Pulmonary artery endothelial cell (primary cell): ENCODE measurements at regions not wholly inside any gene's neighbourhood (a gene's known extent, or its start where the extent isn't known, plus 50 kb on each side); places are given as distances from the start of the nearest gene placed in this dataset.

Experiments
- DNase-seq: peaks from one replicate; pipeline ENCODE4 v3.0.0-alpha.2; 2011; ENCODE audit warnings: low read depth, low spot score

DNA sequence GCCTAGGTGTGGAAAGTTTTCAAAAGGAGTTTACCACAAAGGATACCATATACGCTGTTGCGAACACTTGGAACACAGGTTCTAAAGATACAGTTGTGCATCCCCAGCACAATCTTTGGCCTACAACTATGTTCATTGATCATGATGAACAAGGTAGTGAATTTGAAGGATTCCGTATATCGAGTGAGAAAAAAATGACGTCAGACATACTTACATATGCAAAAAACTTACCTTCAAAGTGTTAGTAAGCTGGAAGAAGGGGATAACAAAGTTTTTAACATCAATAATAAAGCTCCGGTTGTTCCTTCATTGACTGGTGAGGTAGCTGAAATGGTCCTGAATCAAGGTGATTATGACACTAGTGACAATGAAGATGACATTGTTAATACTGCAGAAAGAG is 133.9 kb upstream of the PDE3A start:
- DNase-seq: no peak

GRCh38 chr12:20237091-20237490 is 131.2 kb upstream of the PDE3A start:
- no peak for DNase-seq

GRCh38 chr12:20245491-20245890 is 122.8 kb upstream of the PDE3A start:
- no peak for DNase-seq

DNA sequence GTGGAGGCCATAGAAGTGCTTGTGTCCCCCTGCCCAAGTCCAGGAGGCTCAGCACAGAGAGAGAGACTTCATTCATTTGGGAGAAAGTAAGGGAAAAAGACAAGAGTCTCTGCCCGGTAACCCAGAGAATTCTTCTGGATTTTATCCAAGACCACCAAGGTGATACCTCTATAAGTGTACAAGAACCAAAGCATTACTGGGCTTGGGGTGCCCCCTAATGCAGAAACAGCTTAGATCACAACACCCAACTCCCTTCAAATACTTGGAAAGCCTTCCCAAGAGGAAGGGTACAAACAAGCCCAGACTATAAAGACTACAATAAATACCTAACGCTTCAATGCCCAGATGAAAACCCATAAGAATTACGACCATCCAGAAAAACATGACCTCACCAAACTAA is 119.7 kb upstream of the PDE3A start:
- DNase-seq: no peak

DNA sequence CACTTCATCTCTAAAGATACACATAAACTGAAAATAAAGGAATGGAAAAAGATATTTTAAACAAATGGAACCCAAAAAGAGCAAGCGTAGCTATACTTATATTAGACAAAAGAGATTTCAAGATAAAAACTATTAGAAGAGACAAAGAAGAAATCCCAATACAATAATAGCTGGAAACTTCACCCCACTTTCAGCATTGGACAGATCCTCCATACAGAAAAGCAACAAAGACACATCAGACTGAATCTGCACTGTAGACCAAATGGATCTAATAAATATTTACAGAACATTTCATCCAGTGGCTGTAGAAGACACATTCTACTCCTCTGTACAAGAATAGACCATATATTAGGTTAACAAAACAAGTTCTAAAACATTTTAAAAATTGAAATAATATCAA is 117.6 kb upstream of the PDE3A start:
- DNase-seq: no peak

DNA sequence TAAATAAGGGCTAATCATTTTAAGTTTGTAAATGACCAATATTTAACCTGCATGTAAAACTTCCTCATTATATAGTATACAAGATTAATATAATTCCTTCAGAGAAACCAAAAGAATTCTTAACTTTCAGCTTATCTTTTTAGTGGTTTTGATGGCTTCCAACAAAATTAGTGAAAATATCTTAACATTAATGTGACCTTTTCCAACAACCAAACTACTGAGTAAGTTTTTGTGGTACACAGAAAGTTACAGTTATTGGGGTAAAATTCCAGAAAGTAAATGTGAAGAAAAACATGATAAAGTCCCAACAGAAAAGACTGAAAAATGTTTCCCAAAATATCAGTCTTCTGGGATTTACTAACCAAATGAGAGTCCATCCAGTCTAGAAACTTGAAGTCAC is 111.0 kb upstream of the PDE3A start:
- no peak for DNase-seq

- no peak for DNase-seq
Measured at GRCh38 chr12:20259786-20260185, 108.6 kb upstream of the PDE3A start.

DNA sequence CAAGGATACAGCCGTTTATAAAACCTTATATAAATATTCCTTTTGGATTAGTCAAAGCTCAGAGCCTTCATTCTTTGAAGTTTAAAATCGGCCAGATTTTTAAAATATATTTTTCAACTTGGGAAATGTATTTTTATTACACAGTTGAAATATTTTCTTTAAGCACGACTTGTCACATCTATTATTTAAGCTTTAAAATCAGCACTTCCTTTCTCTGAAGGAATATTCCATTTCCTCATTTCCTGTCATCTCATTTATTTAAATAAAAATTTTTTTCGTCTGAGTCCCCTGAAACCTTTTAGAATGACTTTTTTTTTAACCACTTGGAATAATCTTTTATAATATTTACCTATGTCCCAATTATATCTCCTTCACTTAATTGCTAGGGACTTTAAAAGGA is 107.5 kb upstream of the PDE3A start:
- DNase-seq: no peak

DNA sequence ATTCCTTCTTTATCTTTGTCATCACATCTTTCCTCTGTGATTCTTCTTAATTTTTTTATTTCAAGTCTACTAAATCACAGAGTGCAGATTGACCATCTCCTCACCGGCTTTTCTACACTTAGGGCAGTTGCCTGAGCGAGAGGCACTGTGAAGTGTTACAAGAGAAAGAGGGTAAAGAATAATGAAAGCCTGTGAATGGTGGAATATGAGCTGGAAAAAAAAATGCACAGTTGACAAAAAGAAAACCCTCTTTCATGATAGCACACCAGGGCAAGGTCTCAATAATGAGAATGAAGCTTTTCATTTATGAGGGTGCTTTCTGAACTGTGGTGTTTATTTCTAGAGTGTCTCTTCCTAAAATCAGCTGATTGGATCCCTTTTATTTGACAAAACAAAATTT is 106.2 kb upstream of the PDE3A start:
- DNase-seq: no peak

DNA sequence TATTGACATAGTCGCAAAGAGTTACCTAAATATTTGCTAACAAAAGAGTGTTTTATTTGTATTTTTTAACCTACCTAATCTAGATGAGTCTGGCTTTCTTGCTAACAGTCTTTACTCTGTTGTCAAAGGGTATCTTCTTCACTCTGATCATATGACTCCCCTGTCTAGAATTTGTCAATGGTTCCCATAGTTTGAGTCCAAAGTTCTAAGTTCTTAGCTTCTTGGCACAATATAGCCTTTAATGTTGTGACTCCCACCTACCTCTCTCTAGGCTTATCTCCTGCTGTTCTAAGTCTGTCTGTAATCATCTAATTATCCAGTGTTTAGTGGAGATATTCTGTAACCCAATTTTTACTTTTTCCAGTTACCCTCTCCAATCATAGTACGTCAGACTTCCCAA is 104.3 kb upstream of the PDE3A start:
- DNase-seq: no peak

DNA sequence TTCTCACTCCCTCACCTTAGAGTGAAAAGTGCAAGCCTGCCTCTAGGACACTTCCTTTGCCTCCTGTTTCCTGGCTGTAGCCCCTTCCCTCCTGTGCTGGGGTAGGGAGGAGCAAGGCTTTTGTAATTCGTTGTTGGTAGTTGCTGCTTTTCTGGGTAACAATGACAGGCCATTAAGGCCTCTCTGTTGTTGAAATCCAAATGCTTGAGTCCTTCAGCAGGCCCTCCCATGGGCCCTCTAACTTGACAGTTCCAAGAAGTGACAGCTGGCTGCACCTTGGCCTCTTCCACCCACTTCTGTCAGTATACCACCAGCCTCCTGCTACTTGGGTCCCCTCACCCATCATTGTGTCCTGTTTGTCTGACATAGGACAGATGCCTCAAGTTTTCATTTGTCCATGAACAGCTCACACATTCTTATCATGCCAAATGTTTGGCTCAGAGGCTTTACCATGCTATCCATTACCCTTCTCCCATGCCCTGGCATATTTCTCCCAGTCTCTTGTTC is 103.7 kb upstream of the PDE3A start:
- DNase-seq: no peak

- DNase-seq: no peak
Measured at GRCh38 chr12:20268121-20268732, 100.1 kb upstream of the PDE3A start.

DNA sequence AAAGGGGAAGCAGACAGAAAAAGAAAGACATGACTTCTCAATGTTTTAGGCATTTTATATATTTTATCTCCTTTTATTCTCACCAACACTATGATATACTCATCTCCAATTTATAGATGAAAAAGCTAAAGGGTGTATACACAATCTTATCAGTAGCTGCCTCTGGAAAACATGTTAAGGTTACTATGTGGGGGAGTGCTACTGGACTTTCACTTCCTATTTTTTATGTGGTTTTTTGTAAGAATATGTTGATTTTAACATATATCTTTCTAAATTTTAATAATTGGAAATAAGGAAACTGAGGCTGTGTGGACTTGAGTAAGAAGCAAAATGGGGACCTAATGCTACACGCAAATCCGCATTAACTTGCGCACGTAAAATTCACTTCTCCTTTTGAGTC is 99.6 kb upstream of the PDE3A start:
- DNase-seq: no peak

- DNase-seq: no peak
Measured at GRCh38 chr12:20269337-20270067, 98.8 kb upstream of the PDE3A start.

DNA sequence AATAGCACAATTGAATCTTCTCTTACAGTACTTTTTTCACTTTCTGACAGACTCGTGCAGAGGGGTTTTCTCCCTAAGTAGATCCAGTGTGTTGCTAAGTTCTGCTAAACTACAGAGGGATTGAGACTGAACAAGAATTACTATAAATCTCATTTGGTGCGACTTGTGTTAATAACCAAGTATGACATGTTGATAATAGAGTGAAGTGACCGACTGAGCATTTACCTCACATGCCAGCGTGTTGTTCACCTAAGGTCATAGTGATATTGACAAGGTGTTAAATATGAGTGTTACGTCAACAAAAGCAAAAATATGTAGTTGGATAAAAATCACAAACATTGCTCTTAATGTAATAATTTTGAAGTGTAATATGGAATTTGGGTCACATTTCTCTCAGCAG is 97.8 kb upstream of the PDE3A start:
- no peak for DNase-seq

GRCh38 chr12:20272161-20272560 is 96.2 kb upstream of the PDE3A start:
- DNase-seq: no peak

DNA sequence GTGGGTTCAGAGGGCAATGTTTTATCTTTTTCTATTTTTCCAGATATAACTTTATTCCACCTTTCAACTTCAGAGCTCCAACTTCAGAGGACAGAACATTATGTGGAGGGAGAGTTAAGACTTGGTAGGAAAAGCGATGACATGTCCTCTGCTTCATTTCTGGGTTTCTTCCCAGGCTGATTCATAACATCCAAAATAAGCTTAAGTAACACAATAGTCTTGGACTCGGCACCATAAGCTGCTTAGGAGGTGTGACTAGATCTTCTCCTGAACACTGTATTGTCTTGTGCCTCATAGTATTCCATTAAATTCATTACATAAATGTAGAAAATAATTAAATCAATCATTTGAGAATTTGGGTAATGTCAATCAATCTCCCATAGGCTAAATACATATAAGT is 95.5 kb upstream of the PDE3A start:
- DNase-seq: no peak

DNA sequence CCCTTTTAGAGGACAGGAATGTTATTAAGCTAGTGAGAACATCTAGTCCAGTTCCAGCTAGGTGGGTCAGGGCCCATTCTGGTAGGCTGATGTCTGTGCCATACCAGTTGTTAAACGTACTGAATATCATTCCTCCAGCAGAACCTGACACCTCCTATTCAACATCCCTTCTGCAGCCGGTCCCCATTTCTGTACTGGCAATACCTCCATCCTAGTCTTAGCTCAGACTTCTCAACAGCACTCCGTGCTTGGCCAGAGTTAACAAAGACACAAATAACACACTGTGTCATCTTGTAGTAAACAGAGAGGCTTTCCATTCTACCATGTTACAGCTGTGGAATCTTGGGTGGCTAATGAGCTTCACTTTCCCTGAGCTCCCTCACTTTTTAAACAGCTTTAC is 94.3 kb upstream of the PDE3A start:
- no peak for DNase-seq

- DNase-seq: no peak
Measured at GRCh38 chr12:20278276-20278675, 90.1 kb upstream of the PDE3A start.

DNA sequence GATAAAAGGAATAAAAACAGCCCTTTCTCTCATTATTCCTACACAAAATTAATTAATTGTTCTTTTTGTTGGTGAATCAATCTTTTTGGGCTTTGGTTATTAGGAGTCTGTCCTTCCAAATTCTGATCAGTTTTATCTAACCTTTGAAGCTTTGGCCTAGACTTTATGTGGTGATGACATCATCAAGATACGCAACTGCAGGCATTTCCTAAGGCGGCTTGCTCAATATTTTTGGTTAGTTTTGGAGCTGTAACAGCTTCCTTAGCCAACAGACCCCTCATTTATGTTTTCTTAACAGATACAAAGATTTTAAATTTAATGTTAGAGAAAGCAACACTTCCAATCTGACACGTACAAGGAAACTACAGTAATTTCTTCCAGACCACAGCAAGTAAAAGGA is 87.8 kb upstream of the PDE3A start:
- DNase-seq: no peak

GRCh38 chr12:20282401-20282800 is 85.9 kb upstream of the PDE3A start:
- DNase-seq: no peak

GRCh38 chr12:20283482-20283881 is 84.9 kb upstream of the PDE3A start:
- no peak for DNase-seq

DNA sequence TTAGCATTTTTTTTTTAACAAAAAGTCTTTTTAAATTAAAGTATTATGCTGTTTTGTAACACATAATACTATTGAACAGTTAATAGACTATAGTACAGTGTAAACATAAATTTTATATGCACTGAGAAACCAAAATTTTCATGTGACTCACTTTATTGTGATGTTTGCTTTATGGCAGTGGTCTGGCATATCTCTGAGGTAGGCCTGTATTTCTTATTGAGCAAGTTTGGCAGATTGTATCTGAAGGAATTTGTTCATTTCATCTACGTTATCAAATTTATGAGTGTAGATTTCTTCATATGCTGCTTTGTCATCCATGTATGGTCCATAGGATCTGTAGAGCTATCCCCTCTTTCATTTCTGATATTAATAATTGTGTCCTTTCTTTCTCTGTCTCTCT is 78.8 kb upstream of the PDE3A start:
- no peak for DNase-seq
